ENCODE measurements at regions not wholly inside any gene's neighbourhood (a gene's known extent, or its start where the extent isn't known, plus 50 kb on each side); places are given as distances from the start of the nearest gene placed in this dataset.

GRCh38 chr6:155510879-155511278 lies 55.2 kb upstream of the NOX3 start:
- TF ChIP-seq CTCF (IDR thresholded peaks at IDR 0.05) (no peak), POLR2A (IDR thresholded peaks at IDR 0.05) (no peak)
